ENCODE measurements at regions not wholly inside any gene's neighbourhood (a gene's known extent, or its start where the extent isn't known, plus 50 kb on each side); places are given as distances from the start of the nearest gene placed in this dataset.
"Not testable (repeated sequence)": the region's sequence is repeated elsewhere in the genome, so short reads cannot be mapped to it uniquely, and the experiment has no call there.

GRCh38 chr12:69042970-69043369 is 110.0 kb upstream of the CPM start:
- DNase-seq (ENCODE audit: extremely low read depth, low read depth): no peak

GRCh38 chr12:69044887-69045286 is 111.9 kb upstream of the CPM start:
- DNase-seq (ENCODE audit: extremely low read depth, low read depth): no peak
- TF ChIP-seq, protein P1, sequence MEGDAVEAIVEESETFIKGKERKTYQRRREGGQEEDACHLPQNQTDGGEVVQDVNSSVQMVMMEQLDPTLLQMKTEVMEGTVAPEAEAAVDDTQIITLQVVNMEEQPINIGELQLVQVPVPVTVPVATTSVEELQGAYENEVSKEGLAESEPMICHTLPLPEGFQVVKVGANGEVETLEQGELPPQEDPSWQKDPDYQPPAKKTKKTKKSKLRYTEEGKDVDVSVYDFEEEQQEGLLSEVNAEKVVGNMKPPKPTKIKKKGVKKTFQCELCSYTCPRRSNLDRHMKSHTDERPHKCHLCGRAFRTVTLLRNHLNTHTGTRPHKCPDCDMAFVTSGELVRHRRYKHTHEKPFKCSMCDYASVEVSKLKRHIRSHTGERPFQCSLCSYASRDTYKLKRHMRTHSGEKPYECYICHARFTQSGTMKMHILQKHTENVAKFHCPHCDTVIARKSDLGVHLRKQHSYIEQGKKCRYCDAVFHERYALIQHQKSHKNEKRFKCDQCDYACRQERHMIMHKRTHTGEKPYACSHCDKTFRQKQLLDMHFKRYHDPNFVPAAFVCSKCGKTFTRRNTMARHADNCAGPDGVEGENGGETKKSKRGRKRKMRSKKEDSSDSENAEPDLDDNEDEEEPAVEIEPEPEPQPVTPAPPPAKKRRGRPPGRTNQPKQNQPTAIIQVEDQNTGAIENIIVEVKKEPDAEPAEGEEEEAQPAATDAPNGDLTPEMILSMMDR (IDR thresholded peaks at IDR 0.05; ENCODE audit: low read depth, low read length): no peak

More at GRCh38 chr12:69042970-69043369, 110.0 kb upstream of the CPM start:
- TF ChIP-seq, protein P1 (IDR thresholded peaks at IDR 0.05; ENCODE audit: low read depth, low read length): no peak

DNA sequence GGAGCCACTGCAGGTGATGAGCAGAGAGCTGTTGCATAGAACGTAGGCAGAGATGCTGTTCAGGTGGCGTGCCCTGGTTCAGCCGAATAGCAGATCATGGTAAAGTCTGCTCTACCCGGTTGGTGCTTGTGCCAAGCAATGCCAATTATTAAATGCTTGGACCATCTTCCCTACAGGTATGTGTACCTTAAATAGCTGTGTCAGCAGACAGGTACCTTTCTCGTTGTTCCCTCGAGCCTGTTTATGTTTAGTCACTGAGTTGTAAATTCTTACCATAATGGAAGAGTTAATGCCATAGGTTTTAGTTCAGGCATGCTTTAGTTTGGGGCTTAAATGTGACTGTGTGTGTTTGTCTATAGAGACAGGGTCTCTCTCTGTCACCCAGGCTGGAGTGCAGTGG is 112.5 kb upstream of the CPM start:
- TF ChIP-seq, protein P1 (IDR thresholded peaks at IDR 0.05; ENCODE audit: low read depth, low read length): no peak
- DNase-seq (ENCODE audit: extremely low read depth, low read depth): no peak

DNA sequence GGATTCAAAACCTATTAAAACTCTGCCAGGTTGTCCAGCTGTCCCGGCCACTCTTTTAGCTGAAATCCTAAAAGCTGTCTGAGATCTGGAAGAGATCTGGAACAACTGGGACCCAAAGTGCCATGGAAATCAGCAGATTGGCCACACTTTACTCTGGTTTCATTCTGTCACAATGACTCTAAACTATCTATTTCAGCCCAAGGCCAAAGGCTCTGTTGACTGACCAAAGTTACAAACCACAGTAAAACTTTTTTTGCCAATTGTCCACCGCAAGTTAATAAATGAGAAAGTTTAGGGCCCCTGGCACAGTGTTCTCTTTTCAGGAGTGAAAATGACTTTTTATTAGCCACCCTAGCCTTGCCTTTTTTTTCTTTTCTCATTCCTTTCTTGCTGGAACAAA is 113.4 kb upstream of the CPM start:
- TF ChIP-seq, protein P1 (IDR thresholded peaks at IDR 0.05; ENCODE audit: low read depth, low read length): no peak
- no peak for DNase-seq (ENCODE audit: extremely low read depth, low read depth)

DNA sequence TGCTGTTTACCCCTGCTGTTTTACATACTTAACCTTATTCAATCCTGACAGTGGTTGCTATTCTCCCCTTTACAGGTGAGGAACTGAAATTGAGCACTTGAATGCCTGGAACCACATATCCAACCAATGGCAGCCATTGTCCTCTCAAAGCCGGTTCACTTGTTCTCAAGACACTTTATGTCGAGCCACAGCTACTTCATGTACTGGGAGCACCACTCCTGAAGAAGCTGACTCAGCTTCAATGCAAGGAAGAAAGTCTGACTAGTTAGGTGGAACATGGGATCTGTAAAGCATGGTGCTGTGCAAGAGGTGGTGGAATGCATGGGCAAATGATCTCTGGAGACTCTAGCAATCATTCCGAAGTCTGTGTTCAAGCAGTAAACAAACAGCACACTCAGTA is 113.9 kb upstream of the CPM start:
- no peak for DNase-seq (ENCODE audit: extremely low read depth, low read depth)
- TF ChIP-seq, protein P1 (IDR thresholded peaks at IDR 0.05; ENCODE audit: low read depth, low read length): no peak

GRCh38 chr12:69047990-69048389 is 115.0 kb upstream of the CPM start:
- no peak for DNase-seq (ENCODE audit: extremely low read depth, low read depth)
- TF ChIP-seq, protein P1 (IDR thresholded peaks at IDR 0.05; ENCODE audit: low read depth, low read length): no peak

GRCh38 chr12:69049855-69050254 is 116.9 kb upstream of the CPM start:
- DNase-seq (ENCODE audit: extremely low read depth, low read depth): not testable (repeated sequence)

DNA sequence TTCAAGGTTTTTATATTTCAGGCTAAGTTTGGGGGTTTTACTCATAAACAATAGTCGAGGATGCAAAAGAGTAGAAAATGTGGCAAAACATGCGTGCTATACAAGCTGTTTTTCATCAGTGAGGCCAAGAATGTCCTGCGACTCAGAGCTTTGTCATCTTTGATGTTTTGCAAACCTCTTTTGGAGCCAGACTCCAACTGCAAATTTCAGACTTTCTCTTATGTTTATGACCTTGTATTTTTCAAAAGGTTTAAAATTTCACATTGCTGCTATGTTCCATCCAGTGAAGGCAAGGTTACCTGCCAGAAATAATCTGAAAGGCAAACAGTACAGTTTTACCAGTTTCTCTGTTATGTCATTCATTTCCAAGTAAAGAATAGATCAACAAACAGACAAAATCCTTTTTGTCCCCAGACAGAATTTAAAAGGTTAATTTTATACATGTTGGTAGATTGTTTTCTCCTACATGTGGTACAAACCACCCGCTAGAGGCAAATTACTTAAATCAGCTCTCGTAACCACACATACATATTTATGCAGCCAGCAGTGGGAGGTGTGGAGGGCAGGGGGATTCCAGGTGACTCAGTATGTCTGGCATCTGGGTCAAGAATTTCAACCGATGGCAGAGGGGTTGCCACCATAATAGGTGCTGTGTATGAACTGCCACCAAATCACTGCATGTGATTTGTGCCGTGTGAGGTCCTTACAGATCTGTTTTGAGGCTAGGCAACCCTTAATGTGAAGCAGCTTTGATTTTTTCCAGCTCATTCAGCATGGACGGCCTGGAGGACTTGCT is 119.8 kb upstream of the CPM start:
- peak; percentile 60 for DNase-seq (ENCODE audit: extremely low read depth, low read depth)
- TF ChIP-seq, protein P1 (IDR thresholded peaks at IDR 0.05; ENCODE audit: low read depth, low read length): no peak
